Subcutaneous abdominal adipose tissue (tissue), 5 donors: ENCODE measurements at regions not wholly inside any gene's neighbourhood (a gene's known extent, or its start where the extent isn't known, plus 50 kb on each side); places are given as distances from the start of the nearest gene placed in this dataset.
"Not testable (repeated sequence)": the region's sequence is repeated elsewhere in the genome, so short reads cannot be mapped to it uniquely, and the experiment has no call there.

Source experiments
- H3K27ac ChIP-seq: one replicate; pipeline ENCODE4 v1.7.0; 2013; ENCODE audit warnings: low read depth, mild to moderate bottlenecking, inconsistent platforms, low read length, moderate library complexity
- H3K27me3 ChIP-seq, 5 donors: one replicate each; pipeline ENCODE4 v1.7.0; 2013; ENCODE audit warnings: low read length in 5 of 5, inconsistent platforms in 1 of 5; ENCODE audit not compliant: control insufficient read depth in 5 of 5, insufficient read depth in 4 of 5
- H3K36me3 ChIP-seq, 5 donors: one replicate each; pipeline ENCODE4 v1.7.0; 2013; ENCODE audit warnings: low read length in 5 of 5; ENCODE audit not compliant: control insufficient read depth in 5 of 5, insufficient read depth in 5 of 5
- H3K4me1 ChIP-seq, 5 donors: one replicate each; pipeline ENCODE4 v1.7.0; 2013; ENCODE audit warnings: low read length in 5 of 5, mild to moderate bottlenecking in 3 of 5, moderate library complexity in 1 of 5; ENCODE audit not compliant: control insufficient read depth in 5 of 5, insufficient read depth in 5 of 5
- H3K4me3 ChIP-seq, 5 donors: one replicate each; pipeline ENCODE4 v1.7.0; 2013; ENCODE audit warnings: low read length in 5 of 5, low read depth in 1 of 5
- H3K9ac ChIP-seq, 5 donors: one replicate each; pipeline ENCODE4 v1.7.0; 2013; ENCODE audit warnings: low read length in 5 of 5, mild to moderate bottlenecking in 4 of 5, moderate library complexity in 3 of 5
- H3K9me3 ChIP-seq, 5 donors: one replicate each; pipeline ENCODE4 v1.7.0; 2013; ENCODE audit warnings: low read length in 5 of 5; ENCODE audit not compliant: control insufficient read depth in 5 of 5
- donor health status: healthy.
- donor health status: healthy.
- donor health status: healthy.
- donor health status: healthy.
- donor health status: healthy.

GRCh38 chr2:14988600-14988999 is 356.1 kb downstream of the LRATD1 start:
- Histone ChIP-seq H3K36me3 (no peaks in the 10 kb centered on the region), H3K9me3 (no peaks in the 10 kb centered on the region), H3K4me1 (peaks cover 0 to 8% (median 0%) of the 10 kb centered on the region in 5 donors), H3K27ac (no peak overlapping the region), H3K9ac (no peak overlapping the region), H3K4me3 (no peak overlapping the region), H3K27me3 (no peaks in the 10 kb centered on the region)

- no peaks in the 10 kb centered on the region for H3K9me3 ChIP-seq
- H3K9ac ChIP-seq = no peak overlapping the region
- no peaks in the 10 kb centered on the region for H3K36me3 ChIP-seq
- no peak overlapping the region for H3K4me3 ChIP-seq
- no peaks in the 10 kb centered on the region for H3K27me3 ChIP-seq
- peaks cover 0 to 8% (median 0%) of the 10 kb centered on the region in 5 donors for H3K4me1 ChIP-seq
- no peak overlapping the region for H3K27ac ChIP-seq
These were observed 359.2 kb downstream of the LRATD1 start for GRCh38 chr2:14991723-14992122.

GRCh38 chr2:14994721-14995120 is 362.2 kb downstream of the LRATD1 start:
- Histone ChIP-seq H3K27me3 (no peaks in the 10 kb centered on the region), H3K4me3 (no peak overlapping the region), H3K36me3 (no peaks in the 10 kb centered on the region), H3K4me1 (no peaks in the 10 kb centered on the region), H3K27ac (no peak overlapping the region), H3K9ac (no peak overlapping the region), H3K9me3 (no peaks in the 10 kb centered on the region)

- H3K4me3 ChIP-seq = no peak overlapping the region
- H3K9ac ChIP-seq = no peak overlapping the region
- H3K9me3 ChIP-seq = no peaks in the 10 kb centered on the region
- H3K4me1 ChIP-seq = no peaks in the 10 kb centered on the region
- no peaks in the 10 kb centered on the region for H3K36me3 ChIP-seq
- H3K27me3 ChIP-seq = no peaks in the 10 kb centered on the region
- no peak overlapping the region for H3K27ac ChIP-seq
These were observed 364.0 kb downstream of the LRATD1 start for GRCh38 chr2:14996351-14997014.

- Histone ChIP-seq H3K36me3 (no peaks in the 10 kb centered on the region), H3K9me3 (no peaks in the 10 kb centered on the region), H3K27me3 (no peaks in the 10 kb centered on the region), H3K27ac (no peak overlapping the region), H3K9ac (no peak overlapping the region), H3K4me3 (no peak overlapping the region), H3K4me1 (no peaks in the 10 kb centered on the region)
These were observed 366.0 kb downstream of the LRATD1 start for GRCh38 chr2:14998546-14998945.

- Histone ChIP-seq H3K36me3 (no peaks in the 10 kb centered on the region), H3K4me3 (no peak overlapping the region), H3K27me3 (no peaks in the 10 kb centered on the region), H3K9me3 (no peaks in the 10 kb centered on the region), H3K27ac (no peak overlapping the region), H3K4me1 (no peaks in the 10 kb centered on the region), H3K9ac (no peak overlapping the region)
These were observed 366.7 kb downstream of the LRATD1 start for GRCh38 chr2:14999114-14999661.

GRCh38 chr2:15002519-15002918 is 370.0 kb downstream of the LRATD1 start:
- H3K9me3 ChIP-seq, H3K4me3 ChIP-seq, H3K27ac ChIP-seq, H3K36me3 ChIP-seq, H3K4me1 ChIP-seq, H3K27me3 ChIP-seq, H3K9ac ChIP-seq: not testable (repeated sequence)

- Histone ChIP-seq H3K27ac (no peak overlapping the region), H3K36me3 (no peaks in the 10 kb centered on the region), H3K27me3 (no peaks in the 10 kb centered on the region)
These were observed 374.1 kb downstream of the LRATD1 start for GRCh38 chr2:15006667-15007066.

GRCh38 chr2:15009681-15010080 is 377.2 kb downstream of the LRATD1 start:
- H3K36me3 ChIP-seq = no peaks in the 10 kb centered on the region
- H3K27ac ChIP-seq = no peak overlapping the region
- H3K9ac ChIP-seq = no peak overlapping the region
- no peak overlapping the region for H3K4me3 ChIP-seq
- H3K4me1 ChIP-seq = peaks cover 0 to 7% (median 0%) of the 10 kb centered on the region in 5 donors
- H3K9me3 ChIP-seq = peaks cover 0 to 9% (median 3%) of the 10 kb centered on the region in 5 donors
- no peaks in the 10 kb centered on the region for H3K27me3 ChIP-seq

More at GRCh38 chr2:15006667-15007066, 374.1 kb downstream of the LRATD1 start:
- Histone ChIP-seq H3K4me3 (no peak overlapping the region), H3K4me1 (peaks cover 0 to 7% (median 0%) of the 10 kb centered on the region in 5 donors), H3K9ac (no peak overlapping the region), H3K9me3 (peaks cover 0 to 4% (median 0%) of the 10 kb centered on the region in 5 donors)

- Histone ChIP-seq H3K36me3 (no peaks in the 10 kb centered on the region), H3K9me3 (peaks cover 0 to 9% (median 3%) of the 10 kb centered on the region in 5 donors), H3K27ac (no peak overlapping the region), H3K27me3 (no peaks in the 10 kb centered on the region), H3K9ac (no peak overlapping the region), H3K4me3 (no peak overlapping the region), H3K4me1 (peaks cover 0 to 7% (median 0%) of the 10 kb centered on the region in 5 donors)
These were observed 377.8 kb downstream of the LRATD1 start for GRCh38 chr2:15010346-15010745.
